Upper lobe of left lung (tissue), 6 donors: ENCODE measurements at regions not wholly inside any gene's neighbourhood (a gene's known extent, or its start where the extent isn't known, plus 50 kb on each side); places are given as distances from the start of the nearest gene placed in this dataset.

ENCODE experiments used
- ATAC-seq, 2 donors: fragments of 200-7000 bp; cut with Tn5 transposase; one replicate each; pipeline ENCODE4 v1.9.1; 2022; ENCODE audit warnings: mild to moderate bottlenecking in 2 of 2, moderate library complexity in 2 of 2; ENCODE audit not compliant: low FRiP score in 2 of 2
- DNase-seq, 2 donors: peaks; one replicate each; pipeline ENCODE4 v3.0.0-alpha.2; 2019 to 2020
- H3K27ac ChIP-seq, 4 donors: fragments of 200-600 bp; sonication (generic); one replicate each; pipeline ENCODE4 v1.5.1; 2016 to 2019
- H3K27me3 ChIP-seq, 4 donors: fragments of 200-600 bp; sonication (generic); one replicate each; pipeline ENCODE4 v1.5.1; 2017 to 2019
- H3K36me3 ChIP-seq, 4 donors: fragments of 200-600 bp; sonication (generic); one replicate each; pipeline ENCODE4 v1.5.1; 2016 to 2019
- H3K4me1 ChIP-seq, 4 donors: fragments of 200-600 bp; sonication (generic); one replicate each; pipeline ENCODE4 v1.5.1; 2018 to 2019
- H3K4me3 ChIP-seq, 4 donors: fragments of 200-600 bp; sonication (generic); one replicate each; pipeline ENCODE4 v1.5.1; 2017 to 2019; ENCODE audit warnings: mild to moderate bottlenecking in 2 of 4, moderate library complexity in 1 of 4
- H3K9me3 ChIP-seq, 4 donors: fragments of 200-600 bp; sonication (generic); one replicate each; pipeline ENCODE4 v1.5.1; 2018 to 2019
- EP300 ChIP-seq, 4 donors: sonication (generic); formaldehyde crosslinking; IDR thresholded peaks; one replicate each; pipeline ENCODE4 v1.5.1; 2017; ENCODE audit warnings: antibody characterized with exemption in 4 of 4, control low read depth in 2 of 4
- POLR2A ChIP-seq, 4 donors: fragments of 450-650 bp; IDR thresholded peaks; one replicate each; pipeline ENCODE4 v1.5.1; 2016 to 2017; ENCODE audit warnings: antibody characterized with exemption in 4 of 4, mild to moderate bottlenecking in 2 of 4
- POLR2AphosphoS5 ChIP-seq, 2 donors: sonication (generic); formaldehyde crosslinking; IDR thresholded peaks; one replicate each; pipeline ENCODE4 v1.5.1; 2017; ENCODE audit warnings: antibody characterized with exemption in 2 of 2
- WGBS, 2 donors: methylation state at CpG; one replicate each; pipeline ENCODE4 v1.1.5; 2017 to 2018; 5-methylcytosine and 5-hydroxymethylcytosine counted together
- TF ChIP-seq, protein P1 (sequence below), 6 experiments: fragments of 450-650 bp in 4 of 6; fragments of 200-600 bp in 2 of 6; sonication (generic) in 2 of 6; IDR thresholded peaks; one replicate each; pipeline ENCODE4 v1.5.1; 2016 to 2019; ENCODE audit warnings: antibody characterized with exemption in 6 of 6
- donor health status: DM: no; HTN: no; CAD: no; lungs with moderate emphysema.
- donor health status: DM: no; HTN: yes; CAD: no; lungs with severe emphysema.

GRCh38 chr1:22204057-22204840 lies 61.4 kb upstream of the WNT4 start:
- WGBS, 2 donors: 86% methylated on average over 7 to 11 of the region's 11 CpGs
- no peak for ATAC-seq
- H3K4me1 ChIP-seq: peaks cover 4 to 11% (median 10%) of the 10 kb centered on the region in 4 donors
- no peaks in the 10 kb centered on the region for H3K9me3 ChIP-seq
- DNase-seq: peak in 1 of 2 donors; percentile 18
- H3K4me3 ChIP-seq: no peak overlapping the region
- no peaks in the 10 kb centered on the region for H3K36me3 ChIP-seq
- H3K27me3 ChIP-seq: peaks cover 0 to 9% (median 2%) of the 10 kb centered on the region in 4 donors
- no peak overlapping the region for H3K27ac ChIP-seq
- TF ChIP-seq POLR2A (IDR thresholded peaks at IDR 0.05) (no peak), EP300 (IDR thresholded peaks at IDR 0.05) (no peak), POLR2AphosphoS5 (IDR thresholded peaks at IDR 0.05) (no peak)
- TF ChIP-seq, protein P1, sequence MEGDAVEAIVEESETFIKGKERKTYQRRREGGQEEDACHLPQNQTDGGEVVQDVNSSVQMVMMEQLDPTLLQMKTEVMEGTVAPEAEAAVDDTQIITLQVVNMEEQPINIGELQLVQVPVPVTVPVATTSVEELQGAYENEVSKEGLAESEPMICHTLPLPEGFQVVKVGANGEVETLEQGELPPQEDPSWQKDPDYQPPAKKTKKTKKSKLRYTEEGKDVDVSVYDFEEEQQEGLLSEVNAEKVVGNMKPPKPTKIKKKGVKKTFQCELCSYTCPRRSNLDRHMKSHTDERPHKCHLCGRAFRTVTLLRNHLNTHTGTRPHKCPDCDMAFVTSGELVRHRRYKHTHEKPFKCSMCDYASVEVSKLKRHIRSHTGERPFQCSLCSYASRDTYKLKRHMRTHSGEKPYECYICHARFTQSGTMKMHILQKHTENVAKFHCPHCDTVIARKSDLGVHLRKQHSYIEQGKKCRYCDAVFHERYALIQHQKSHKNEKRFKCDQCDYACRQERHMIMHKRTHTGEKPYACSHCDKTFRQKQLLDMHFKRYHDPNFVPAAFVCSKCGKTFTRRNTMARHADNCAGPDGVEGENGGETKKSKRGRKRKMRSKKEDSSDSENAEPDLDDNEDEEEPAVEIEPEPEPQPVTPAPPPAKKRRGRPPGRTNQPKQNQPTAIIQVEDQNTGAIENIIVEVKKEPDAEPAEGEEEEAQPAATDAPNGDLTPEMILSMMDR (IDR thresholded peaks at IDR 0.05): no peak

- no peaks in the 10 kb centered on the region for H3K36me3 ChIP-seq
- peak in 1 of 2 donors; percentile 20 for ATAC-seq
- TF ChIP-seq EP300 (IDR thresholded peaks at IDR 0.05) (no peak), POLR2A (IDR thresholded peaks at IDR 0.05) (no peak), POLR2AphosphoS5 (IDR thresholded peaks at IDR 0.05) (no peak)
- TF ChIP-seq, protein P1 (IDR thresholded peaks at IDR 0.05): no peak
- no peak overlapping the region for H3K4me3 ChIP-seq
- peaks cover 4 to 11% (median 10%) of the 10 kb centered on the region in 4 donors for H3K4me1 ChIP-seq
- H3K9me3 ChIP-seq: no peaks in the 10 kb centered on the region
- peaks cover 0 to 9% (median 2%) of the 10 kb centered on the region in 4 donors for H3K27me3 ChIP-seq
- 41 to 43% methylated on average over 11 to 15 of the region's 15 CpGs for WGBS, 2 donors
- peak in 1 of 2 donors; percentile 33 for DNase-seq
- H3K27ac ChIP-seq: no peak overlapping the region
These were observed 62.4 kb upstream of the WNT4 start for GRCh38 chr1:22204989-22205913.

DNA sequence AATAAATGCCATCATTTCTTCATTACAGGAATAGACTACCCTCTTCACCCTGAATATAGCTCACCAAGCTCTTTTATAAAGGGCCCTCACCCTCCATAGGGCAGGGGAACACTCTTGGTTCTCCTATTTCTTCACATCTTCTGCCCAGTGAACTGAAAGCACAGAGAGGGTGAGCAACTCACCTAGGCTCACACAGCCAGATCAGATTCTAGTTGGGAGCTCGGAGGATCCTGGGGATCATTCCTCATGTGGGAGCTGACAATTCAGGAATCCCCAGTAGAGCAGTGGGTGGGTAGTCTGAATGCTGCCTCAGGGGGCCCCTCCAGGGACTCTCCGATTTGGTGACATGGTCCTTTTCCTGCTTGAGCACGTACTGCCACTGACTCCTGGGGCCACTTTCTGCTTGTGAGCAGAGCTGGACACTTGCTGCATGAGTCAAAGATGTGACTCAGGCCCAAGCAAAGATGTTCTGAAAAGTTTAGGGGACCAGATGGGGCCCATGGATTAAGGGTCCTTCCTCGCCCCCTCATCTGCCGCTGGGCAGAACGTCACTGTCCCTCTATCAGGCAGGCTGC lies 63.7 kb upstream of the WNT4 start:
- Histone ChIP-seq H3K27ac (no peak overlapping the region), H3K9me3 (no peaks in the 10 kb centered on the region), H3K4me3 (no peak overlapping the region), H3K4me1 (peaks cover 4 to 11% (median 10%) of the 10 kb centered on the region in 4 donors), H3K36me3 (no peaks in the 10 kb centered on the region), H3K27me3 (peaks cover 0 to 9% (median 2%) of the 10 kb centered on the region in 4 donors)
- no peak for ATAC-seq
- WGBS, 2 donors: 83 to 92% methylated on average over 4 to 6 of the region's 6 CpGs
- DNase-seq: no peak
- TF ChIP-seq EP300 (IDR thresholded peaks at IDR 0.05) (no peak), POLR2A (IDR thresholded peaks at IDR 0.05) (no peak), POLR2AphosphoS5 (IDR thresholded peaks at IDR 0.05) (no peak)
- TF ChIP-seq, protein P1 (IDR thresholded peaks at IDR 0.05): no peak

DNA sequence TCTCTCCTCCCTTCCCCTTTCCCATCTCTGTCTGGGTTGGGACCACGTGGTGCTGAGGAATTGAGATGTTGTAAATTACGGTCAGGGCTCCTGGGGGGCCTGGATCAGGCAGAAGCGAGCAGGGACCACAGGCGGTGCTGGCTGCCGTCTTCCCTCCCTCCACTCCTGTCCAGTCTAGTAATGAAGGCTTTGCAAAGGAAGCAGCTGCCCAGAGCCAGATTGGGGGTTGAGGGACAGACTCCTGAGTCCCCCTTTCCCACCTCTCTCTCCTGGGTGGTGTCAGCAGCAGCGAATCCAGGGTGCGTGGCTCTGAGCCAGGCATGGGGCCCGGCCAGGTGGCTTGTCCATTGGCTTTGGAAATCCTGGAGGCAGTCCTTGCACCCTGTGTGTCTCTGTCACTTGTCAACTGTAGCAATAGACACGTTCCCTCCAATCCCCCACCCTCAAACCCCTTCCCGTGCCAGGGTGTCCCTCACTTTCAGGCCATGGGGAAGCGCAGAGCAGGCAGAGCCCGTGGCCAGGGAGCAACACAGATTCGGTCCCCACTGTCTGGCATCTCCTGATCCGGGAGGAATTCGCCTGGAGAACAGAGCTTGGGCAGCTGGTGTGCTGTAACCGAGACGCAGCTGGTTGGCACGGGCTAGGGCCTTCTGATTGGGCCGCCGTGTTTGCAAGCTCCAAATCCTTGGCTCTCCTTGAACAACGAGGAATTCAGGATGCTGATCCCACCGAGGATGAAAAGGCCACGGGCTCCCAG lies 64.8 kb upstream of the WNT4 start:
- DNase-seq: peak in 1 of 2 donors; percentile 45
- H3K4me3 ChIP-seq: no peak overlapping the region
- no peak overlapping the region for H3K27ac ChIP-seq
- WGBS, 2 donors: 56 to 62% methylated on average over 9 to 23 of the region's 23 CpGs
- no peak for ATAC-seq
- peaks cover 0 to 10% (median 4%) of the 10 kb centered on the region in 4 donors for H3K27me3 ChIP-seq
- TF ChIP-seq POLR2AphosphoS5 (IDR thresholded peaks at IDR 0.05) (no peak), POLR2A (IDR thresholded peaks at IDR 0.05) (no peak), EP300 (IDR thresholded peaks at IDR 0.05) (no peak)
- TF ChIP-seq, protein P1 (IDR thresholded peaks at IDR 0.05): no peak
- peaks cover 4 to 11% (median 10%) of the 10 kb centered on the region in 4 donors for H3K4me1 ChIP-seq
- no peaks in the 10 kb centered on the region for H3K9me3 ChIP-seq
- no peaks in the 10 kb centered on the region for H3K36me3 ChIP-seq
